NCI-H2196 (cell line): ENCODE measurements at regions not wholly inside any gene's neighbourhood (a gene's known extent, or its start where the extent isn't known, plus 50 kb on each side); places are given as distances from the start of the nearest gene placed in this dataset.
"Not testable (repeated sequence)": the region's sequence is repeated elsewhere in the genome, so short reads cannot be mapped to it uniquely, and the experiment has no call there.

ENCODE experiments used
- DNase-seq: peaks from one replicate; lab custom pipeline; 2025; ENCODE audit not compliant: unreplicated experiment; lab: John Stamatoyannopoulos, UW

DNA sequence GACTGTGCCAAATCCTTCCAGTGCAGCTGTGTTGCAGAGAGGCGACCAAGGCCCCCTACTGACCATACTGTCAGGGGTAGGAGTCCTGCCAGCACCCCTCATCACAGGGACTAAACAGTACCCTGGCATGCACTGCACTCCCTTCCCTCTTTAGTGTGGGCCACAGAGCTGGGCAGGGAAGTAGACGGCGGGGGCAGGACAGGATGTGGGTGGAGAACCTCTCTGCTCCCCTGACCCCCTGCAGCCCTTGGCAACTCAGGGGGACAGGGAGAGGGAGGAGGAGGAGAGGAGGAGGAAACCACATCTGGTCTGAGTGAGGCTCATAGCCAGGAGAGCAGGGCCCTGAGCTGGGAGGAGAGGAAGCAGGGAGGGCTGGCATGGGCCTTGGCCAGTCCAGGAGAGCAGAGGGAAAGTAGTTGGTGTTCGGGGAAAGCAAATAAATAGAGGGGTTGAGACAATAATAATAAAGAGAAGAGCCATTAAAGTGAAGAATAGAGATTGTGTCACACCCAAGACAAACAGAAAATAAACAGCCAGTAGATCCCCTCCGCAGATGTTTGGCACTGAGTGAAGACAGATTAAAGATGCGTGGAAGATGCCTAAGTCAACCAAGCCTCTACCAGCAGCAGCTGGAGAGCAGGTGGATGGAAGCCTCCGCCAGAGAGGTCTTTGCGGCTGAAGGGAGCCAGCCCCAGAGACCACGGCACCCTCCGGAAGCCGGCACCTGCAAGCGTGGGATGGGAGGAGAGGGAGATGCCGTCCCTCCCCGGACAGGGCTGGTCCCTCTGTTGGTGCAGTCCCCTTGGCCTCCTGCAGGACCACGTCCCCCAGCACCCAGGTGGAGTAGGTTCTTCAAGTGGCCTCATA is 61.5 kb downstream of the RPUSD4 start:
- peak; percentile 42 for DNase-seq

DNA sequence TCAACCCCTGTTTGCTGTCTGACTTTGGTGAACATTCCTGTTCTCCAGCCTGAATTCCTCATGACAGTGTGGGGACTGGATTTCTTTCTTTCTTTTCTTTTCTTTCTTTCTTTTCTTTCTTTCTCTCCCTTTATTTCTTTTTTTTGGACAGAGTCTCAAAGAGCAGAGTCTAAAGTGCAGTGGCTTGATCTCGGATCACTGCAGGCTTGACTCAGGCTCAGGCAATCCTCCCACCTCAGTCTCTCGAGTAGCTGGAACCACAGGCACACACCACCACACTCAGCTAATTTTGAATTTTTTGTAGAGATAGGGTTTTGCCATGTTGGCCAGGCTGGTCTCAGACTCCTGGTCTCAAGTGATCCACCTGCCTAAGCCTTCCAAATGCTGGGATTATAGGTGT is 63.1 kb downstream of the RPUSD4 start:
- no peak for DNase-seq

DNA sequence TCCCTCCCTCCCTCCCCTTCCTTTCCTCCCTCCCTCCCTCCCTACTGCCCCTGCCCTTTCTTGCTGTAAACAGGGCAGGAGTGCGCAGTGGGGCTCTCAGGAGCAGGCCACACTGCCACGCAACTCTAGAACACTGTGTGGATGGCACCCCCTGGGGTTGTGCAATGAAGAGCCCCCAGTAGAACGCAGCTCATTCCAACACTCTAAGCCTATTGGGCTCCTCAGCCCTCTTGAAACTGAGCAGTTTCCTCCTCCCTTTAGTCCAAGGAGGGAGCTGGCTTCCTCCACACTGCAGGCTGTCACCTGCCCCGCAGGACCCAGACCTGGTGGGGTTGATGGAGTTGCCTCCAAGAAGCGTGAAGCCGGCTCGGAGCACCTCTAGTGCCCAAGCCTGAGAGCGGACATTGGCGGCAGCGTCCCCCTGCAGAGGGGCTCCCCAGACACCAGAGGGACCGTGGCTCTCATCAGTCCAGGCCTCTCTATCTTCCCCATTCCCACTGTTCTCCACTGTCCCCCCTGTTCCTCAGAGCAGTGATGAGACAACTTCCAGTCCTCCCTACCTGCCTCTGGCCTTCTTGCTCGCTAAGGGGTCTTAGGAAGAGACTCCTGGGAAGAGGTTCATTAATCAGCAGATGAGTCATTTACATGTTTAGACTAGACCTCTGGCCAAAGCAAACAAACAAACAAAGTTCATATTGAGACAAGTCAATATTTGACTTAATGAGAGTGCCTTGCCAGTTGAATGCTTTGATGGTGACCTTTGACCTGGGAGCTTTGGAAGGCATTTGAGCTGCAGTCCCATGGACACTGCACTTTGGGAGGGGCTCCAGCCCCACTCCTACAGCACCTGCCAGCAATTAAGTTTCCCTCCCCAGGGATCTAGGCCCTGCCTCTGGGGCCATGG is 64.0 kb downstream of the RPUSD4 start:
- peak; percentile 70 for DNase-seq

- peak; percentile 87 for DNase-seq
Measured at GRCh38 chr11:126146454-126147192, 64.8 kb downstream of the RPUSD4 start.

DNA sequence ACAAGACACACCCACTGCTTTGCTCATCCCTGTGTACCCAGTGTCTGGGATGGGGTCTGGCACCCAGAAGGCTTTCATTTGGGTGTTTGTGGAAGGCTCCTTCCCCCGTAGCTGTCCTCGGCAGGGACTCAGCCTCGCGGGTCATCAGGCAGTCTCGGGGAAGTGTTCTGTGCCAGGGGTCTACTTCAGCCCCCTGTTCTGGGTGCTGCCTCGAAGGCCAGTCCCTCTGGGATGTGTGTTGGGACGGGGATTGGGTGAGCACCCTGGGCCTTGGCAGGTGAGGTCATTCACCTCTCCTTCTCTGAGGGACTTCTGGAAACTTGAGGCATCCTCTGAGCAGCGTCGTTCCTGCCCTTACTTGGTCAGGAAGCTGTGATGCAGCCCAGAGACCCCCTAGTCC is 65.5 kb downstream of the RPUSD4 start:
- no peak for DNase-seq

DNA sequence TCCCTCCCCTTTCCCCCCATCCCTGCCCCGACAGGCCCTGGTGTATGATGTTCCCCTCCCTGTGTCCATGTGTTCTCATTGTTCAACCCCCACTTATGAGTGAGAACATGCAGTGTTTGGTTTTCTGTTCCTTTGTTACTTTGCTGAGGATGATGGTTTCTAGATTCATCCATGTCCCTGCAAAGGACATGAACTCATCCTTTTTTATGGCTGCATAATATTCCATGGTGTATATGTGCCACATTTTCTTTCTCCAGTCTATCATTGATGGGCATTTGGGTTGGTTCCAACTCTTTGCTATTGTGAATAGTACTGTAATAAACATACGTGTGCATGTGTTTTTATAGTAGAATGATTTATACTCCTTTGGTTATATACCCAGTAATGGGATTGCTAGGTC is 68.0 kb downstream of the RPUSD4 start:
- DNase-seq, result not testable (repeated sequence)

GRCh38 chr11:126140926-126141280 is 70.5 kb downstream of the RPUSD4 start:
- peak; percentile 63 for DNase-seq

DNA sequence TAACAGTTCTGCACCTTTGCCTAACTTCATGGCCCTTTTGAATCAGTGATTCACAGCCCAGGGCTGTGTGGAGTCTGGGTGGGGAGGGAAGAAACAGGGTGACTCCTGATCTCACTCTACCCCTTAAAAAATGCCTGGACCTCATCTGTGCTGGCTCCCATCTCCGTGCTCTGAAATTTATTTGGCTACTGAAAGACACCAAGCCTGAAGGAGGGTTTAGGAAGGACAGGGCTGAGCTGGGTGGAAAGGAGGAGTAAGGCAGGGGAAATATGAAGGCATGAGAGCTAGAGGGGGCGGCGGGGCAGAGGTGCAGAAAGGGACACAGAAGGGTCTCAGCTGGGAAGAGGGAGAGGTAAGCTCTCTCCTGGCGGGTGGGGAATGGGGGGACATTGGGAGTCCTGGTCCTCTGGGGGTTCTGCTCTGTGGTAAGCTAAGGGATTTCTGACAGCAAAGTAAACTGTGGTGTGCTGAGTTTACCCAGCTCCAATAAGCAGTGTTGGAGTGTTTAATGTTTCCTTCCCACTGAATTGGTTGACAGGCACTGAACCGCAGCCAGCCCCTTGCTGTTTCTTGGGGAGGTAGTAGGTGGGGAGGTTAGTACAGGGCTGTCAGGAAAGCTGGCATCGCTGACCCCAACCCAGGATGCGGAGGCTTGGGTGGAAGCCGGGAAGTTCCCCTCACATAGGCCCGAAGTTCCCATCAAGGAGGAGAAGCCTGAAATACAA is 71.1 kb downstream of the RPUSD4 start:
- no peak for DNase-seq

DNA sequence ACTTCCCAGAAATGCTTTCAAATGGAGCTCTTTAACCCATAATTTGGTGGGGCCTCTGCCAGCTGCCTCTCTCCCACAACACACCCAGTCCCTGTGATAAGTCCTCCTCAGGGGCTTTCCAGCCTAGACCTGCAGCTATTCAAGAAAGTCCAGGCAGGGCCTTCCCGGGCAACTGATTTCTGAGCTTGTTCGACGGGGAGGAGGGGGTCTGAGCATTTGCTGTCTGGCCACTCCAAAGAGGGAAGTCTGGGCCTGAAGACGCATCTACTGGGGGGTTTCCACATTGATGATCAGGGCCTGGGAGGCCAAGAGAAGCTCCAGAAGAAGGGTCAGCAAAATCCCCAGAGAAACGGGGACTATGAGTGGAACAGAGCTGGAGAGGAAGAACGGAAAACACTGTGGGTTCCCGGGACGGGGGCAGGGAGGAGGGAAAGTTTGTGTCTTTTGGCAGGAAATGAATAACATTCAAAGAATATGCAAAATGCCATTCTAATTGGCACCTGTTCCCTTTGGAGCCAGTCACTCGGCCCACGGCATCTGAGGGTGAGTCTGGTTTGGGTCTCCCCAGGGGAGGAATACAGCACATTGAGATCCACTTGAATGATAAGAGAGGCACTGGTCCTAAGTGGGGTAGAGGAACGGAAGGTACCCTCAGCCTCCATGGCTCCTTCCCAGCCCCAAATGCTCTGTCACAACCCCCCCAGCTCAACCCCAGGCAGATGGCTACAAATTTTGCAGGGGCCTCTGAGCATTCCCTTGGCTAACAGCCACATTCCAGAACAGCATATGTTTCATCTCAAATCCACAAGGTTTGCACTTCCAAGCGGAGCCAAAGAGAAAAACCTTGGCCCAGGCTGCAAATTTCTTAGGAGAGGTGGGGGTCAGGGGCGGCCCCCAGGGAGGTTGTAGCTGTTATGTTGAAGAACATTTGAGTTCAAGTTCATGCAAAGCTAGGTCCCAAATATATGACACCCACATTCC is 72.0 kb downstream of the RPUSD4 start:
- DNase-seq, result no peak

DNA sequence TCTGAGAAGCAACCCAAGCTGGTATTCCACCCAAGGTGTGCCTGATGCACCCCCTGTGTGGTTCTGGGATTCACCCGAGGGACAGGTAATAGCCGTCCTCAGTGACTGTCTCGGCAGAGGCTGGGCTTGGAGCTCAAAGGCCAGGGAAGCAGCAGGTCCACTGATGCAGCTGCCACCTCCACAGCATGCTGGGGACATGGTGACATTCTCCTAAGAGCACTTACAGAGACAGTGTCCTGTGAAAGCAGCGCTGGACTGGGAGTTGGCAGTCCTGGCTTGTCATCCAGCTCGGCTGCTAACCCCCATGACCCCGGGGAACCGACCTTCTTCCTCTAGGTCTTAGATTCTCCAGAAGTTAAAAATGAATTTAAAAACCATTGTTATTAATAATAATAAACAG is 72.8 kb downstream of the RPUSD4 start:
- DNase-seq, result no peak

- DNase-seq, result no peak
Measured at GRCh38 chr11:126137136-126137535, 74.3 kb downstream of the RPUSD4 start.

DNA sequence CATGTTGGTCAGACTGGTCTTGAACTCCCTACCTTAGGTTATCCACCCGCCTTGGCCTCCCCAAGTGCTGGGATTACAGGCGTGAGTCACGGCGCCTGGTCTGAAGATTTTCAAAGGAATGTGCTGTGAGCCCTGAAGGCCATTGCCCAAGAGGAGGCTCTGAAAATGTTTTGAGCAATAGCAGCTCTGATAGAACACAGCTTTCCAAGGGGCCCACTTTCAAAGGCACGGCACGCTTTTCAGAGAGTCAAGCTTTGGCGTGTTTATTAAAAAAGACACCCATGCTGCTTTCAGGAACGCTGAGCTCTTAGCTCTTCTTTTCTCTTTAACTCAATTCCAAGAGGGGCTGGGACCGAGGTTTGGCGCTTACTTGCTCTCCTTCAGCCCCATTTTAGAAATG is 73.8 kb upstream of the CDON start:
- no peak for DNase-seq

DNA sequence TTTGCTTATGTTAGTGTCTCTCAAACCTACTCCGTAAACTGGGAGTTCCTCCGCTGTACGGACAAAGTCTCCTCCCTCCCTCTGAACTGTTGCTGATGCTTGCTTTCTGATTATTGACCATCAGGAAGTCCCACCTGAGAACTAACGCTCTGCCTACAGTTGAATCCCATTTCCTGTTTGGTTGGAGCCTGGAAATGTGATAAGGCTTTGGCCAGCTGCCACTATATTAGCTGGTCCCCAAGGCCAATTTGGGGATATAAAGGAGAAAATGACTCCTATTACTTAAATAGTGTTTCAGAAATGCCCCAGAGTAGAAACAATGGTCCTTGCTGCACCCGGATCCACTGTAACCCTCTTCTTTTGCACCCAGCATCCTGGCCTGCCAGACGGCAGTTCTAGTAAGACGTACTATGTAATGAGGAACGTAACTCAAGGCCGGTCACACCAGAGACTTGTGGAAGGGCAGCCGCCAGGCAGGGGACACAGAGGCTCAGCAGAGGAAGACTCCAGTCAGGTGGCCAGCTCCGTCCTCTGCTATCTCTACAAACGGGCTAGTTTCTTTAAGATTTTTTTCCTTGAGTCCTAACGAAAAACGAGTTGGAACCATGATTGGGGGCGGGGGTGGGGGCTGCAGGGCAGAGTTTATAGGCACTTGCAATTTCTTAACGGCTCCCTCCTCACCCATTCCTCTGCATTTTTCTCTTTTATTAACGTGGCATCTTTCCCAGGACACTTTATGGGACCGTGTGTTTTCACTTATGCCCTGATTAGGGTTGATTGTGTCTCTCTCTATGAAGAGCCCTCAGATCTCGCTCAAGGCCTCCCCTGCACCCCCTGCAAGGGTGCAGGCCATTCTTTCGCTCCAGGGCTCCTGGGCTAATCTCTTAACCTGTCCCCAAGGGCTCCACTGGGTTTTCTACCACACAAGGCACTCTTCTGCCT is 72.8 kb upstream of the CDON start:
- DNase-seq, result no peak

DNA sequence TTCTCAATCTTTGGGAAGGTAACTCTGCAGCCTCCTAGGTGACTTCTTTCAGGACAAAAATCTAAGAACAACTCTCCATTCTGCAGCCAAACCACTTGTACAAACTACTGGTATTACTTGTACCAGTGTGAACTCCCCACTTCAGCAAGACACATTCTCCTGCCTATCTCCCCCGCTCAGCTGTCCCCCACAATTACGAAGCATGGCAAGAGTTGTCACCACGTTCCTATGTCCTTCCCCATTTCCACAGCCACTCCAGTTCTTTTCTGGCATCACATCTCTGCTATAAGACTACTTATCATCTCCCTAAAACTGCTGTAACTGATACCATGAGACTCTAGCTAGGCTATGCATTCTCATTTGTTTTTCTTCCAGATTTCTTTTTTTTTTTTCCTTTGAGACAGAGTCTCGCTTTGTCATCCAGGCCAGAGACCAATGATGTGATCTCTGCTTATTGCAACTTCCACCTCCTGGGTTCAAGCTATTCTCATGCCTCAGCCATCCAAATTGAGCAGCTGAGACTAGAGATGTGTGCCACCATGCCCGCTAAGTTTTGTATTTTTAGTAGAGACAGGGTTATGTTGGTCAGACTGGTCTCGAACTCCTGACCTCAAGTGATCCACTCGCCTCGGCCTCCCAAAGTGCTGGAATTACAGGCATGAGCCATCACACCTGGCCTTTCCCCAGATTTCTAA is 71.9 kb upstream of the CDON start:
- DNase-seq, result no peak

DNA sequence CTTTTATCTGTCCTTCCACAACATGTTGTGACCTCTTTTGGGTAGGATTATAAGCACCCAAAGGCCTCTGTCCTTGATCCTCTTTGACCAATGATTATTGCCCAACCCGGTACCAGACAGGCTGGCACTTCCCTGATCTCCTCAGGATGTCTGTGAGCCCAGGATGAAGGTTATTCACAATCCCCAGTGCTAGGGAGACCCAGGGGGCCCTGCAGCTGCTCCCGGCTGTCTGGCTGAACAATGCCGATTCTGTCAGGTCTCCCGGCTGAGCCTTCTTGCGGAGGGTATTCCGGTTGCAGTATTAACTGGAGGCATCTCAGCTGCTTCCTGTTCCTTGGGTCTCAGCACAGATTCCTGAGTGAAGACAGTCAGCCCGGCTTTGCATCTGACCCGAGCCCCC is 71.2 kb upstream of the CDON start:
- no peak for DNase-seq

- DNase-seq, result peak; percentile 62
Measured at GRCh38 chr11:126132319-126132718, 69.7 kb upstream of the CDON start.

DNA sequence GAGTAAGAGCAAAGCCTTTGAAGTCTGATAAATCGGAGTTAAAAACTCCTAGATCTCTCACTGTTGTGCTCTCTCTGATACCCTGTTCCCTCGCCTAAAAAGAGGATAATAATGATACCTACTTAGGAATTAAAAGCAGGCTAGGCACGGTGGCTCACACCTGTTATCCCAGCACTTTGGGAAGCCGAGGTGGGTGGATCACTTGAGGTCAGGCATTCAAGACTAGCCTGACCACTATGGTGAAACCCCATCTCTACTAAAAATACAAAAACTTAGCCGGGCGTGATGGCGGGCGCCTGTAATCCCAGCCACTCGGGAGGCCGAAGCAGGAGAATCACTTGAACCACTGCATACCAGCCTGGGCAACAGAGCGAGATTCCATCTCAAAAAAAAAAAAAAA is 68.1 kb upstream of the CDON start:
- DNase-seq, result not testable (repeated sequence)
